IPS-15b (cell line): ENCODE measurements at regions not wholly inside any gene's neighbourhood (a gene's known extent, or its start where the extent isn't known, plus 50 kb on each side); places are given as distances from the start of the nearest gene placed in this dataset.

Experiments
- H3K27me3 ChIP-seq: one replicate; pipeline ENCODE4 v1.6.1; 2013; ENCODE audit warnings: low read length; ENCODE audit not compliant: control insufficient read depth, insufficient read depth
- H3K36me3 ChIP-seq: one replicate; pipeline ENCODE4 v1.6.1; 2013; ENCODE audit warnings: low read length; ENCODE audit not compliant: control insufficient read depth, insufficient read depth
- H3K4me1 ChIP-seq: one replicate; pipeline ENCODE4 v1.6.1; 2013; ENCODE audit warnings: mild to moderate bottlenecking, low read length; ENCODE audit not compliant: control insufficient read depth, insufficient read depth
- H3K4me3 ChIP-seq: one replicate; pipeline ENCODE4 v1.5.1; 2013; ENCODE audit warnings: low read depth, low read length
- H3K9ac ChIP-seq: one replicate; pipeline ENCODE4 v1.6.1; 2013; ENCODE audit warnings: low read depth, mild to moderate bottlenecking, low read length
- H3K9me3 ChIP-seq: one replicate; pipeline ENCODE4 v1.6.1; 2013; ENCODE audit warnings: mild to moderate bottlenecking, low read length; ENCODE audit not compliant: control insufficient read depth, insufficient read depth

DNA sequence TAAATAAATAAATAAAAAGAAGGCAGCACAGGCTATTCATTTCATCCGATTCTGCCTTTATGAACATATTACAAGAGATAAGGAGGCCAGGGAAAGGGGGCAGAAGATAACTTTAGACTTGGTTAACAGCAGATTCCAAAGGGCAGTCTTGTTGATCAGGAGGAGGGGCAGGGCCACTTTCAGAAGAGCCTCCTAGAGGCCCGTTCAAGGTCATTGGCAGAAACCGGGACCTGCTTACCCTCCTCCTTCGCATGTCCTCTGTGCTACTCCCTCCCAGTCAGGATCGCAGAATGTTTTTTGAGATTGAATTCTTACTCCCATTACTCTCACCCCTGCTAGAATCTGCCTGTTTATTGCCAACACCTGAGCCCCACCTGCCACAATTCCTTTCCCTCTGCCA lies 217.0 kb upstream of the IPO5 start:
- Histone ChIP-seq H3K9me3 (no peaks in the 10 kb centered on the region), H3K4me3 (no peak overlapping the region), H3K4me1 (no peaks in the 10 kb centered on the region), H3K36me3 (no peaks in the 10 kb centered on the region), H3K27me3 (no peaks in the 10 kb centered on the region), H3K9ac (no peak overlapping the region)

GRCh38 chr13:97742084-97742483 lies 211.4 kb upstream of the IPO5 start:
- no peaks in the 10 kb centered on the region for H3K9me3 ChIP-seq
- H3K36me3 ChIP-seq: no peaks in the 10 kb centered on the region
- no peaks in the 10 kb centered on the region for H3K27me3 ChIP-seq
- H3K4me1 ChIP-seq: no peaks in the 10 kb centered on the region
- H3K4me3 ChIP-seq: no peak overlapping the region
- H3K9ac ChIP-seq: no peak overlapping the region

DNA sequence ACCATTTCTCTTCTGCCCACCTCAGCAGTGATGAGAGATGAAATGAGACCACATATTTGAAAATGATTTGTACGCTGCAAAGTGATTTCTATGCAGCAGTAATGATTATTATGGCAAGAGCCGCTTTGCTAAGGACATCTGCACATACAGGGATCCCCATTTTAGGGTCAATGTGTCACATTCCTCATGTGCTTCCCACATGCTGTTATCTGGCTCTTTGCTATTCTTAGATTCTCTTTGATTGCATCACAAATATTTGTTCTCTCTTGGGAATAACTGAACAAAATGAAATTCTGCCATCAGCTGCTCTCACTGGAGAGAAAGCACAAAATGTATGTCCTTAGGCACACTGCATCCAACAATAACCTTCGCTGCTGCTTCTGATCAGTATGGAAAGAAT lies 209.5 kb upstream of the IPO5 start:
- H3K4me1 ChIP-seq: no peaks in the 10 kb centered on the region
- no peaks in the 10 kb centered on the region for H3K27me3 ChIP-seq

DNA sequence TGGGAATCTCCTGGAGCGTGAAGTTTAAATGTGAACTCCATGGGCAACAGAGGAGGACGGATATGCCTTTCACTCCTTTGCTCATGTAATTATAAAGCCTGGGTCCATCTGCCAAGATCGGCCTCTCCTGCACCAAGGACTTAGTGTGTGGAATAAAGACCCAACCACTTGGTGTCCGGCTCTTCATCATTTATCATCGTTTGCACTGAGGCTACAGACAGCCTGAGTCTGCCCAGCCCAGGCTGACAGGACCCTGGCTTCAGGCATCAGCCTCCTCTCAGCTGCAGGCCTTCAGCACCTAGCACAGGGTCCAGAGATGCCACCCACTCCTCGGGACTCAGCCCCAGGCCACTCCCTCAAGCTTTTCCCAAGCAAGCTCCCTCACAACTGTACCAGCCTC lies 206.8 kb upstream of the IPO5 start:
- no peak overlapping the region for H3K4me3 ChIP-seq

More for the DNA sequence above, 209.5 kb upstream of the IPO5 start:
- Histone ChIP-seq H3K4me3 (no peak overlapping the region), H3K36me3 (no peaks in the 10 kb centered on the region), H3K9ac (no peak overlapping the region), H3K9me3 (no peaks in the 10 kb centered on the region)

DNA sequence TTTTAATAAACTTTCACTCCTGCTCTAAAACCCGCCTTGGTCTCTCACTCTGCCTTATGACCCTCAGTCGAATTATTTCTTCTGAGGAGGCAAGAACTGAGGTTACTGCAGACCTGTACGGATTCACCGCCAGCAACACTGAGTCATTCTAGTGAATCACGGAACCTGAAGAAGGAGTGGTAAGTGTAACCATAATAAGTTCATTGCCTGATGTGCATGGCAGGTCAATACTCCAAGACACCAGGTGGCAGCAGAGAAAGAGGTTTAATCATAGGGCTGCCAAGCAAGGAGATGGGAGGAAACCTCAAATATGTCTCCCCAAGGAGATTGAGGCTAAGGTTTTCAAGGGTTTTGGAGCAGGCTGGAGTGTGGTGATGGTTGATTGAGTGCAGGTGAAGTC lies 204.3 kb upstream of the IPO5 start:
- no peak overlapping the region for H3K4me3 ChIP-seq
- no peaks in the 10 kb centered on the region for H3K9me3 ChIP-seq
- no peaks in the 10 kb centered on the region for H3K4me1 ChIP-seq
- H3K27me3 ChIP-seq: no peaks in the 10 kb centered on the region
- no peaks in the 10 kb centered on the region for H3K36me3 ChIP-seq
- no peak overlapping the region for H3K9ac ChIP-seq

More for the DNA sequence above, 206.8 kb upstream of the IPO5 start:
- no peak overlapping the region for H3K9ac ChIP-seq
- no peaks in the 10 kb centered on the region for H3K4me1 ChIP-seq
- no peaks in the 10 kb centered on the region for H3K27me3 ChIP-seq
- H3K36me3 ChIP-seq: no peaks in the 10 kb centered on the region
- H3K9me3 ChIP-seq: no peaks in the 10 kb centered on the region

DNA sequence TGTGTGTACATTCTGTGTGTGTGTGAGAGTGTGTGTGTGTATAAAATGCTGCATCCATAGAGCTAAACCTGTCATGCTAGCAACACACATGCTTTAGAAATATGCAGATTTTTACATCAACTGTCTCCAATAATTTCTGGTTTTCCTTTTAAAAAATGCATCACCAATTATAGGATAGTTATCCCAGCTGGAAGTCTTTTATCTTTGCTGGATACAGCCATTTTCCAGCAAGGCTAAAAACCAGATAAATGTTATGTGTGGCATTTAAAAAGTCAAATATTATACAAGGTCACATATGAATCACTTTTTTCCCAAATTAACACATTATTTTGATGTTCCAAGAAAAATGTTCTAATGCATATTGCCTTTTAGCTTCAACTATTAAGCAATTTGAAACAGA lies 202.0 kb upstream of the IPO5 start:
- H3K27me3 ChIP-seq: no peaks in the 10 kb centered on the region
- H3K4me3 ChIP-seq: no peak overlapping the region
- H3K9ac ChIP-seq: no peak overlapping the region
- H3K9me3 ChIP-seq: no peaks in the 10 kb centered on the region
- H3K4me1 ChIP-seq: no peaks in the 10 kb centered on the region
- no peaks in the 10 kb centered on the region for H3K36me3 ChIP-seq

DNA sequence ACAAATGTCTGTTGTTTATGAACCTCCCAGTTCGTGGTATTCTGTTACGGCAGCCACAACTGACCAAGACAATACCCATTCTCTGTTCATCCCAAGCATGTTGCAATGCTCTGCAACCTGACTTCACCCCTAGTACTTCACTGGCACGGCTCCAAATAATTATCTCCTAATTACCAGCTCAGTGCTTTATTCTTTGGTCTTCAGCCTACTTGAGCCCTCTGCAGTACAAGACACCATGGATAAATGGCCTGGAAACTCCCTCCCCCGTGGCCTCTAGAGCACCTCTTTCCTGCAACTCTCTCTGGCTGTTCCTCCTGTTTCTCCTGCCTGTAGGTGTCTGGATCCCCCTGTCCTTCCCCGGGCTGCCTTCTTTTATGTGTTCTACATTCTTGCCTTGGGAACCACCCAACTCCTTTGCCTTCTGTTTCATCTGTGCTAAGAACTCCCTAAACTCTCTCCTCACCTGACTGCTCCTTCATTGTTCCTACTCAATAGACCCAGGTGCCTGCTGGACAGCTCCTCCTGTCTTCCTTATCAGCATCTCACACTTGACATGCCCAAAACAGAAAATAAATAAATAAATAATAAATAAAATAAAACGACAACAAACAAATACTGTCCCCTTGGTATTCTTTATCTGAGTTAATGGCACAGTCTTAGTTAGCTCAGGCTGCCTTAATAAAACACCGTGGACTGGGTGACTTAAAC lies 200.4 kb upstream of the IPO5 start:
- Histone ChIP-seq H3K36me3 (no peaks in the 10 kb centered on the region), H3K27me3 (no peaks in the 10 kb centered on the region), H3K4me1 (no peaks in the 10 kb centered on the region), H3K4me3 (no peak overlapping the region), H3K9ac (no peak overlapping the region), H3K9me3 (no peaks in the 10 kb centered on the region)

- Histone ChIP-seq H3K4me3 (no peak overlapping the region), H3K9ac (no peak overlapping the region), H3K27me3 (no peaks in the 10 kb centered on the region), H3K4me1 (no peaks in the 10 kb centered on the region), H3K9me3 (no peaks in the 10 kb centered on the region), H3K36me3 (no peaks in the 10 kb centered on the region)
Measured at GRCh38 chr13:97753942-97754670, 199.4 kb upstream of the IPO5 start.

DNA sequence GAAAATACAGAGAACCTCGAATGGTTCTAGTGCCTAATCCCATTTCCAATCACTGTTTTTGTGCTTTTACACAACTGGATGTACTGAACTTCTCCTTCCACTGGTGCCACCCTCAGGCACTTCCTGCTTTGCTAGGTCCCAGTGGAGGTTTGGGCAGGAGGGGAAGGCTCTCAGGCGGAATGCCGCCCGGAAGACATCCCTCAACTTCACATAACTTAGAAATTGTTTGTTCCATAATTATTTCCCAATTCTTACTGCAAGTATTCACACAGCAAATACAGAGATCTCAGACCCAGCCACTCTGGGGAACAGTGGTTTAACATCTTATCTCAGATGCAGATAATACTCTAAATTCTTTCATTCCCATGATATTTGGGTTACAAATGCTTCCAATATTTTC lies 195.7 kb upstream of the IPO5 start:
- no peaks in the 10 kb centered on the region for H3K4me1 ChIP-seq
- no peaks in the 10 kb centered on the region for H3K36me3 ChIP-seq
- no peak overlapping the region for H3K9ac ChIP-seq
- no peaks in the 10 kb centered on the region for H3K27me3 ChIP-seq
- no peaks in the 10 kb centered on the region for H3K9me3 ChIP-seq
- no peak overlapping the region for H3K4me3 ChIP-seq

DNA sequence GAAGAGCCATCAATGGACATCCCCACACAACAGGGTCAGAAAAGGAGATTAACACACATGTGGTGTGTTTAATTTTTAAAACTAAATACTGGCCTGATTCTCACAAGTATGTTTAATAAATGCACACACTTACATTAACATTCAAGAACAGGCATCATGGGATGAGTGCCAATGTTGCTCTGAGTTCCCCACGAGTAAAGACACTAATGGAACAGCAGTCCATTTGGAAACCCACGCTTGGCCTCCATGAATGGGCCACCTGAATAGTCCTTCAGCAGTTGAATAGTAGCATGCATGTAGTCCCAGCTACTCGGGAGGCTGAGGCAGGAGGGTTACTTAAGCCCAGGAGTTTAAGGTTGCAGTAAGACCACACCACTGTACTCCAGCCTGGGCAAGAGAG lies 195.2 kb upstream of the IPO5 start:
- H3K36me3 ChIP-seq: no peaks in the 10 kb centered on the region

GRCh38 chr13:97761796-97762540 lies 191.5 kb upstream of the IPO5 start:
- no peak overlapping the region for H3K4me3 ChIP-seq
- no peaks in the 10 kb centered on the region for H3K27me3 ChIP-seq
- no peak overlapping the region for H3K9ac ChIP-seq
- no peaks in the 10 kb centered on the region for H3K9me3 ChIP-seq
- H3K4me1 ChIP-seq: no peaks in the 10 kb centered on the region
- no peaks in the 10 kb centered on the region for H3K36me3 ChIP-seq

More for the DNA sequence above, 195.2 kb upstream of the IPO5 start:
- H3K9ac ChIP-seq: no peak overlapping the region
- no peak overlapping the region for H3K4me3 ChIP-seq
- no peaks in the 10 kb centered on the region for H3K9me3 ChIP-seq
- H3K4me1 ChIP-seq: no peaks in the 10 kb centered on the region
- H3K27me3 ChIP-seq: no peaks in the 10 kb centered on the region

GRCh38 chr13:97766749-97767148 lies 186.7 kb upstream of the IPO5 start:
- H3K4me1 ChIP-seq: no peaks in the 10 kb centered on the region
- no peak overlapping the region for H3K9ac ChIP-seq
- H3K36me3 ChIP-seq: no peaks in the 10 kb centered on the region
- H3K4me3 ChIP-seq: no peak overlapping the region
- H3K27me3 ChIP-seq: no peaks in the 10 kb centered on the region
- H3K9me3 ChIP-seq: no peaks in the 10 kb centered on the region
